ENCODE measurements at regions not wholly inside any gene's neighbourhood (a gene's known extent, or its start where the extent isn't known, plus 50 kb on each side); places are given as distances from the start of the nearest gene placed in this dataset.

GRCh38 chr17:77377710-77378235 is 237.0 kb downstream of the SEC14L1 start (continued):
- TF ChIP-seq NCOA4 (IDR thresholded peaks at IDR 0.05; ENCODE audit: partially characterized antibody) (no peak), ZNF280A (IDR thresholded peaks at IDR 0.05; ENCODE audit: low read depth, partially characterized antibody) (no peak), ZFP36 (IDR thresholded peaks at IDR 0.05; ENCODE audit: low read depth, low read length, partially characterized antibody) (no peak)

- Histone ChIP-seq H3K27ac (ENCODE audit: extremely low read depth, low read depth, low read length) (no peak overlapping the region), H3K9me3 (replicated peaks; ENCODE audit: control insufficient read depth, insufficient read depth, low read depth, low read length) (no peaks in the 10 kb centered on the region), H3K27me3 (ENCODE audit: control insufficient read depth in 2 of 2, insufficient read depth in 2 of 2, low read length in 2 of 2) (no peaks in the 10 kb centered on the region), H3K36me3 (ENCODE audit: control insufficient read depth, insufficient read depth, low read length) (peaks cover 2% of the 10 kb centered on the region; the same call in 1 of the 3 replicates), H3K9ac (ENCODE audit: insufficient read depth in 1 of 2, low read depth in 2 of 2, low read length in 2 of 2) (no peak overlapping the region), H3K4me2 (ENCODE audit: insufficient read depth, low read length) (no peak overlapping the region), H3K4me1 (replicated peaks in 1 of 2; ENCODE audit: control insufficient read depth in 2 of 2, insufficient read depth in 2 of 2, low read length in 2 of 2) (peaks cover 25 to 51% of the 10 kb centered on the region in 2 experiments), H3K79me2 (ENCODE audit: control insufficient read depth, insufficient read depth, low read length) (peaks cover 64% of the 10 kb centered on the region), H2AFZ (ENCODE audit: low read depth, low read length) (no peak overlapping the region), H3K4me3 (no peak overlapping the region), H3K9me1 (ENCODE audit: control insufficient read depth, insufficient read depth, low read length) (peaks cover 9% of the 10 kb centered on the region), H4K20me1 (replicated peaks; ENCODE audit: control insufficient read depth, insufficient read depth, low read length) (peaks cover 85% of the 10 kb centered on the region)
- intact Hi-C loops (cut with micrococcal nuclease) = no loop called here
- 94% methylated on average over 20 of the region's 22 CpGs for WGBS (ENCODE audit: insufficient coverage, low coverage, missing lambda C conversion rate)
- TF ChIP-seq ZNF143 (CRISPR knock-in tag; IDR thresholded peaks at IDR 0.05) = no peak
- no peak for TF ChIP-seq ZNF609 (CRISPR knock-in tag; IDR thresholded peaks at IDR 0.05; ENCODE audit: borderline replicate concordance)
- no peak for TF ChIP-seq JUNB (CRISPR knock-in tag; conservative IDR thresholded peaks at IDR 0.05)
- no peak for TF ChIP-seq HNRNPL (IDR thresholded peaks at IDR 0.05; ENCODE audit: low read depth, low read length)
- TF ChIP-seq ZNF41 (CRISPR knock-in tag; conservative IDR thresholded peaks at IDR 0.05) = no peak
- TF ChIP-seq NONO (IDR thresholded peaks at IDR 0.05; ENCODE audit: low read depth in 2 of 2, low read length in 1 of 2) = no peak
- TF ChIP-seq ZNF212 (CRISPR knock-in tag; IDR thresholded peaks at IDR 0.05) = no peak
- no peak for TF ChIP-seq ZSCAN29 (IDR thresholded peaks at IDR 0.05)
- TF ChIP-seq ZNF395 (CRISPR knock-in tag; IDR thresholded peaks at IDR 0.05) = no peak
- CTCF ChIA-PET (ENCODE audit: low intra/inter-chr PET ratio) = no interaction called here
- DNase-seq (ENCODE audit: extremely low read depth in 1 of 4, low spot score in 3 of 4) (no peak), FAIRE-seq (no peak), ATAC-seq (no peak)
- no TSS peak for BruUV-seq (replicated peaks)
- POLR2A ChIA-PET = interaction anchor here (0.5 kb wide), 2 partner anchors 276 to 376 kb away, joined by 3 to 4 read pairs; no protein-coding TSS in a partner anchor
- in situ Hi-C loops (cut with MboI) = no loop called here
Observed at GRCh38 chr17:77378318-77379064, 237.7 kb downstream of the SEC14L1 start.
